H1 (cell line): ENCODE measurements at regions not wholly inside any gene's neighbourhood (a gene's known extent, or its start where the extent isn't known, plus 50 kb on each side); places are given as distances from the start of the nearest gene placed in this dataset.

Source experiments
- JUND ChIP-seq: IDR thresholded peaks from 2 replicates; pipeline ENCODE4 v1.6.1; 2011; ENCODE audit warnings: mild to moderate bottlenecking, improper control_type of control experiment, low read length
- MAFK ChIP-seq: IDR thresholded peaks from 2 replicates; pipeline ENCODE4 v1.6.1; 2012; ENCODE audit warnings: low read depth, mild to moderate bottlenecking, improper control_type of control experiment, low read length
- NANOG ChIP-seq: IDR thresholded peaks from 2 replicates; pipeline ENCODE4 v1.6.1; 2011; ENCODE audit warnings: low read length, low read depth, mild to moderate bottlenecking, inconsistent platforms; ENCODE audit not compliant: insufficient read depth, poor library complexity, severe bottlenecking
- SUZ12 ChIP-seq: fragments of 200-600 bp; sonication (generic); IDR thresholded peaks from 2 replicates; pipeline ENCODE4 v1.6.1; 2012; ENCODE audit warnings: mild to moderate bottlenecking, inconsistent platforms, low read length, moderate library complexity, mixed read lengths

- TF ChIP-seq JUND: no peak
- no peak for TF ChIP-seq MAFK
- TF ChIP-seq SUZ12: no peak
- no peak for TF ChIP-seq NANOG
- TF ChIP-seq, all 59 proteins: peak for 0
Measured at GRCh38 chr12:14263742-14264141, 101.7 kb upstream of the ATF7IP start (continued).
